ENCODE measurements at regions not wholly inside any gene's neighbourhood (a gene's known extent, or its start where the extent isn't known, plus 50 kb on each side); places are given as distances from the start of the nearest gene placed in this dataset.

DNA sequence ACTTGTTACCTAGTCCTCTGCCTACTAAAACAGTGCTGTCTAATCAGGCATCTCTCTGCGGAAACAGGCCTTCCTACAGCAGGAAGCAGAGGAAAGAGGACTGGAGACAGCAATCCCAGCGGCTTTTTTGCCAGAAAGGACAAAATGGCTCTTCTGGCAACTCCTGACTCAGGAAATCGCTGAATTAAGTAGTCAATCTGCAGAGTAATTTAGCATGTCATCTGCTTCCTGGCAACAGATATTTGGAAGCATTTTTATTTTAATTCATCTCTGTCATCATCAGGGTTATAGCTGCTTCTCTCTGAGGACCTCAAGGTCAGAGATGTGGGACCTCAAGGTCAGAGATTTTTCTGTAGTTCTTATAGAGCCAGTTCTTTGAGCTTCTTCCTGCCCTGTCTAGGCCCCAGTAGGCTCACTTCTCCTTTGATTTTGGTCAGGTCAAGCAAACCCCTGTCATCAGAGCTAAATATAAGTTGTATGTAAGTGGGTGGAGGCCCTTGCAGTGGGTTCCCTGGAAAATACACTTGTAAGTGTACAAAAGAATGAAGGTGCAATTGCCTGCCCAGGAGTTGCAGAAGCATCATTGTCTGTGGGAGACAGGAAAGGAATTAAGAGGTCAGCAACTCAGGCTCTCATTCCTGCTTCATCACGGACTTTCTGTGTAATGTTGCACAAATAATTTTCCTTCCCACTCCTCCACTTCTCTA lies 229.4 kb downstream of the ALDH8A1 start:
- TF ChIP-seq, protein P1, sequence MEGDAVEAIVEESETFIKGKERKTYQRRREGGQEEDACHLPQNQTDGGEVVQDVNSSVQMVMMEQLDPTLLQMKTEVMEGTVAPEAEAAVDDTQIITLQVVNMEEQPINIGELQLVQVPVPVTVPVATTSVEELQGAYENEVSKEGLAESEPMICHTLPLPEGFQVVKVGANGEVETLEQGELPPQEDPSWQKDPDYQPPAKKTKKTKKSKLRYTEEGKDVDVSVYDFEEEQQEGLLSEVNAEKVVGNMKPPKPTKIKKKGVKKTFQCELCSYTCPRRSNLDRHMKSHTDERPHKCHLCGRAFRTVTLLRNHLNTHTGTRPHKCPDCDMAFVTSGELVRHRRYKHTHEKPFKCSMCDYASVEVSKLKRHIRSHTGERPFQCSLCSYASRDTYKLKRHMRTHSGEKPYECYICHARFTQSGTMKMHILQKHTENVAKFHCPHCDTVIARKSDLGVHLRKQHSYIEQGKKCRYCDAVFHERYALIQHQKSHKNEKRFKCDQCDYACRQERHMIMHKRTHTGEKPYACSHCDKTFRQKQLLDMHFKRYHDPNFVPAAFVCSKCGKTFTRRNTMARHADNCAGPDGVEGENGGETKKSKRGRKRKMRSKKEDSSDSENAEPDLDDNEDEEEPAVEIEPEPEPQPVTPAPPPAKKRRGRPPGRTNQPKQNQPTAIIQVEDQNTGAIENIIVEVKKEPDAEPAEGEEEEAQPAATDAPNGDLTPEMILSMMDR (IDR thresholded peaks at IDR 0.05; ENCODE audit: low read length): no peak
- TF ChIP-seq EZH2phosphoT487 (IDR thresholded peaks at IDR 0.05; ENCODE audit: low read length): no peak
- no peak for TF ChIP-seq EZH2 (optimal IDR thresholded peaks at IDR 0.05; ENCODE audit: low read depth, low read length)
